AG10803 (cell line): ENCODE measurements at regions not wholly inside any gene's neighbourhood (a gene's known extent, or its start where the extent isn't known, plus 50 kb on each side); places are given as distances from the start of the nearest gene placed in this dataset.

ENCODE experiments used
- DNase-seq: peaks from one replicate; pipeline ENCODE4 v3.0.0; 2010; ENCODE audit warnings: low read depth
- H3K4me3 ChIP-seq: 2 replicates; pipeline ENCODE4 v1.5.1; 2011; ENCODE audit warnings: mild to moderate bottlenecking, low read length, control low read depth
- TF ChIP-seq, protein P1 (sequence below): conservative IDR thresholded peaks from 2 replicates; pipeline ENCODE4 v1.5.1; 2011; ENCODE audit warnings: mild to moderate bottlenecking, low read length, control low read depth, inconsistent platforms

DNA sequence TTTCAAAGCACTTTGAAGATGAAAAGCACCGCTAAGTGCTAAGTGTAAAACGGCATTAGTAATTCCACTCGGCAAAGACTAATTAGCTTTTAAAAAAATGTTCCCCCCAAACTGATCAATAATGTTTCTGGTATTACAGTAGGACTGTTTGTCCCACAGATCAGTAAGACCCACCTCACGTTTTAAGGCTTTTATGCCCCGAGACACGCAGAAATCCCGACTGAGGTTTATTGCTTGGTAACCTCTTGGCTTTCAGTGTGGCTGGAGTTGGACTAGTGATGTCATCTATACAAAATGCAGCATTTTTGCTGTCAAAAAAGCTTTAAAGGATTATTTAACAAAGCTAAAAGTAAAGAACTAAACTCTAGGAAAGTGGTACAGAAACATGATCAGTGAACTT, 414.6 kb upstream of the PSMD7 start:
- no peak for DNase-seq
- no peak overlapping the region for H3K4me3 ChIP-seq
- TF ChIP-seq, protein P1, sequence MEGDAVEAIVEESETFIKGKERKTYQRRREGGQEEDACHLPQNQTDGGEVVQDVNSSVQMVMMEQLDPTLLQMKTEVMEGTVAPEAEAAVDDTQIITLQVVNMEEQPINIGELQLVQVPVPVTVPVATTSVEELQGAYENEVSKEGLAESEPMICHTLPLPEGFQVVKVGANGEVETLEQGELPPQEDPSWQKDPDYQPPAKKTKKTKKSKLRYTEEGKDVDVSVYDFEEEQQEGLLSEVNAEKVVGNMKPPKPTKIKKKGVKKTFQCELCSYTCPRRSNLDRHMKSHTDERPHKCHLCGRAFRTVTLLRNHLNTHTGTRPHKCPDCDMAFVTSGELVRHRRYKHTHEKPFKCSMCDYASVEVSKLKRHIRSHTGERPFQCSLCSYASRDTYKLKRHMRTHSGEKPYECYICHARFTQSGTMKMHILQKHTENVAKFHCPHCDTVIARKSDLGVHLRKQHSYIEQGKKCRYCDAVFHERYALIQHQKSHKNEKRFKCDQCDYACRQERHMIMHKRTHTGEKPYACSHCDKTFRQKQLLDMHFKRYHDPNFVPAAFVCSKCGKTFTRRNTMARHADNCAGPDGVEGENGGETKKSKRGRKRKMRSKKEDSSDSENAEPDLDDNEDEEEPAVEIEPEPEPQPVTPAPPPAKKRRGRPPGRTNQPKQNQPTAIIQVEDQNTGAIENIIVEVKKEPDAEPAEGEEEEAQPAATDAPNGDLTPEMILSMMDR = no peak

DNA sequence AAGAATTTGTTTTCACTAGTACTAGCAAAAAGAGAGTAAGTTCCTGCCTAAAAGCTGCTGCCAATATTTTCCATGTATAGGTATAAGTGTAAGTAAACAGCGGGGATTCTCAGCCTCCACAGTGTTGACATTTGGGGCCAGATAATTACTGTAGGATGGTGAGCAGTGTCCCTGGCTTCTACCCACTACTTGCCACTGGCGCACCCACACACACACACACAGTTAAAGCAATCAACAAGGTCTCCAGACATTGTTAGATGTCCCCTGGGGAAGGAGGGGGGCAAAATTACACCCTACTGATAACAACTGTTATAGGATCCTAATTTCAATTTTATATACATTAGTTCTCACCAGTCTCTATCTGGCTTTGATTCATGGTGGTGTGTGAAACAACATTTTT, 417.0 kb upstream of the PSMD7 start:
- no peak overlapping the region for H3K4me3 ChIP-seq
- no peak for DNase-seq
- TF ChIP-seq, protein P1 = no peak

DNA sequence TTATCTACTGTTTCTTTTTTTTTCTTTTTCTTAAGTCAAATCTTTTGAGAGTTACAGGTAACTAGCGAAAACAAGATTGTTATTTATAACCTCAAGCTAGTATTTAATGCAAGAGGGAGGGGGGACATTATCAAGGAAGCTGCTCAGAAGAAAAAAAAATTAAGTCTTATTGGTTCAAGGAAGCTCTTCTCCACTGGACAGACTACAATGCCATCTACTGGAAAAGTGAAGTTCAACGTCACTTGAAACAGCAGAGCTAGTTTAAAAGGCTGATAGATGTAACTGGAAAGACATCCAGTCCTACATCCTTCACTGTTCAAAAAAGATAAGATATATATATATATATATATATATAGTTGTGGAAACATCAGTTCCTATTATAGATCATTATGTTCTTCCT, 418.0 kb upstream of the PSMD7 start:
- DNase-seq = peak; percentile 78

DNA sequence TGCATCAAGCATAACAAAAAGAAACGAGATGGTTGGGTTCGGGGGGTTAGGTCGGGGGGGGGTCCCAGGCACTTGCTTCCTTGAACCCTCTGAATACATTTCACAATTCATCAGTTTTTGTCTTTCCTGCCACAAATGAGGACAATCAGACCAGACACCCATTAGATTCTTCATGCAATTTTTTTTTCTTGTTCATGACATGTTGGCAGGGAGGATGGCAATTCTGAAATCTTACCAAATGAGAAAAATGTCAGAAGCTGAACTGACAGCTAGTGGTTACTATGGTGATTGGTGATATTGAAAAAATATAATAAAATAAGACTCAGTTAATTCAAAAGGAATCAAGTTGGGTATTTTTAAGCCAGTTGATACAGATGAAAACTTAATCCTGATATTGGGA, 419.5 kb upstream of the PSMD7 start:
- TF ChIP-seq, protein P1 = no peak
- DNase-seq = no peak
- no peak overlapping the region for H3K4me3 ChIP-seq

More for the DNA sequence above, 418.0 kb upstream of the PSMD7 start:
- no peak overlapping the region for H3K4me3 ChIP-seq
- TF ChIP-seq, protein P1 = peak; percentile 83

DNA sequence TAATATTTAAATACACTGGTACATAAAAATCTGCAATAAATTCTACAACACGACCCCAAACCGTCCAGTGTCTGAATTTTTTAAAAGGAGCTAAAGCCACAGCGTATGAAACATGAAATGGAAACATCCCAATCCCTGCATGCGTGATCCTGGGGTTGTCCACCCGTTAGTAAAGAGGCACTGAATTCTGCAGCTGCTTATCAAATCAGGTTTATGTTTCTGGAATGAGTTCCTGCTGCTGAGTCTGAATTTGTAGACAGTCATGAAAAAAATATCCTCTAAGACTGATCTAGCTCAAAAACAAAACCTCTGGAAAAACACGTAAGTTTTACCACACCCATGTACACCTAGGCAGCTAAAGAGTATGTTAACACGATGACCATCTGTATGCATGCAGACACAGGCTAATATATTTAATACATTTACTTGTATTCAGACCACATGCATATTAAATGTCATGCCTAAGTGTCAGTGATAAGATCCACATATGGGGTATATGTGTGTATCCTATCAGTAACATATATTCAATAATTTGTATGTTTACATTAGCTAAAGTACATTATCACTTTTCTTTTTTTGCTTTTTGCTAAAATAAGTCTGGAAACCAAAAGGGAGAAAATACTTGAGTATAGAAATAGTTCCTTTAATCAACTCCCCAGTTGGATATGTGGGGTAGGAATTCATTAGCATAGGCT, 420.5 kb upstream of the PSMD7 start:
- DNase-seq = no peak
- no peak overlapping the region for H3K4me3 ChIP-seq
- TF ChIP-seq, protein P1 = no peak

DNA sequence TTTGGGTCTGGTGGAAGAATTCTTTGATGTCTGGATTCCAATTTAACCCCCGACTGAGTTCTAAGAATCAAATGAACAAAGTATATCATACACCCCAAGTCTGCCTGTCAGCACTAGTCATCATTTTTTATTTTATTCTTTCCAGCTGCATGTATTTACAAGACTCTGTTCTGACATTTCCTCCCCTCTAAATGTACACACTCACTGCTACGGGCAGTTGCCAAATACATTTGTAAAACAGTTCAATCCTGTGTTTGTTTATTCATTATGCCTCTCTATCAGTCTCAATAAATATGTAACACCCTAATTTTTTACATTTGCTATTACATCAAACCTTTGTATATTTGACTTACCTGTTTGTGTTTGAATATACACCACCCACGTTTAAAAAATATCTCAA, 422.3 kb upstream of the PSMD7 start:
- TF ChIP-seq, protein P1 = no peak
- no peak overlapping the region for H3K4me3 ChIP-seq
- DNase-seq = no peak

DNA sequence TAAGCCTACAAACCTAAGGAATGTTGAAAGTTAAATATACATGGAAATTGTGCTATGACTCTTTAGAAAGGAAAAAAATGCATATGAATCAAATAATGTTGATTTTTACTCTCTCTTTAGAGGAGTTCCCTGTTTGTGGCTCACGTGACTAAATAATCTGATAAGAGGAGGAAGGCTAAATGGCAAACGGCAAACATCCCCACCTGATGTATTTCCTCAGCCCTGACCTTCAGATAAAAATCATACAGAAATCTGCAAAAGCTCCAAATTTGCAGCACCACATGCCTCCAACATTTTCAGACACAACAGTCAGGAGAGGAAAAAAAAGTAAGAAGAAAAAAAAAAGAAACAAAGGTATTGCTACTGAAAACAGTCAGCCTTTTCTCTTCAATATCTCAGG, 423.0 kb upstream of the PSMD7 start:
- TF ChIP-seq, protein P1 = no peak
- no peak for DNase-seq
- no peak overlapping the region for H3K4me3 ChIP-seq
